PFSK-1 (cell line): ENCODE measurements at regions not wholly inside any gene's neighbourhood (a gene's known extent, or its start where the extent isn't known, plus 50 kb on each side); places are given as distances from the start of the nearest gene placed in this dataset.

ENCODE experiments used
- FOXP2 ChIP-seq: optimal IDR thresholded peaks from 2 replicates; pipeline ENCODE3; 2011; ENCODE audit warnings: borderline replicate concordance, control low read depth, inconsistent platforms; ENCODE audit not compliant: insufficient read depth; ENCODE audit errors: extremely low read length, extremely low read depth
- POLR2AphosphoS5 ChIP-seq: IDR thresholded peaks from 2 replicates; pipeline ENCODE4 v1.6.1; 2012; ENCODE audit warnings: low read depth, mild to moderate bottlenecking, control low read depth, low read length, moderate library complexity
- REST ChIP-seq, 2 experiments: IDR thresholded peaks; 2 replicates each; pipeline versions ENCODE4 v1.6.1 to v1.8.0; 2011 to 2012; ENCODE audit warnings: low read depth in 2 of 2, low read length in 2 of 2, control low read depth in 1 of 2, inconsistent platforms in 1 of 2, mild to moderate bottlenecking in 1 of 2, moderate library complexity in 1 of 2; ENCODE audit not compliant: insufficient read depth in 1 of 2
- SIN3A ChIP-seq: IDR thresholded peaks from 2 replicates; pipeline ENCODE4 v1.6.1; 2012; ENCODE audit warnings: mild to moderate bottlenecking, low read length, moderate library complexity, borderline replicate concordance; ENCODE audit not compliant: insufficient read depth
- TAF1 ChIP-seq: IDR thresholded peaks from 2 replicates; pipeline ENCODE4 v1.6.1; 2012; ENCODE audit warnings: low read length, control low read depth, borderline replicate concordance; ENCODE audit not compliant: insufficient read depth

GRCh38 chr2:236674238-236674637 lies 104.6 kb downstream of the ACKR3 start:
- TF ChIP-seq REST (IDR thresholded peaks at IDR 0.05; ENCODE audit: insufficient read depth in 1 of 2, low read depth in 2 of 2, low read length in 2 of 2) (no peak), FOXP2 (no peak), TAF1 (no peak), SIN3A (no peak), POLR2AphosphoS5 (no peak)

GRCh38 chr2:236674646-236675045 lies 105.0 kb downstream of the ACKR3 start:
- TF ChIP-seq POLR2AphosphoS5 (no peak), SIN3A (no peak), FOXP2 (no peak), TAF1 (no peak), REST (IDR thresholded peaks at IDR 0.05; ENCODE audit: insufficient read depth in 1 of 2, low read depth in 2 of 2, low read length in 2 of 2) (no peak)

GRCh38 chr2:236675051-236675450 lies 105.4 kb downstream of the ACKR3 start:
- TF ChIP-seq SIN3A = no peak
- TF ChIP-seq FOXP2 = no peak
- no peak for TF ChIP-seq REST (IDR thresholded peaks at IDR 0.05; ENCODE audit: insufficient read depth in 1 of 2, low read depth in 2 of 2, low read length in 2 of 2)
- no peak for TF ChIP-seq TAF1
- no peak for TF ChIP-seq POLR2AphosphoS5

- no peak for TF ChIP-seq SIN3A
- TF ChIP-seq POLR2AphosphoS5 = no peak
- TF ChIP-seq TAF1 = no peak
- no peak for TF ChIP-seq REST (IDR thresholded peaks at IDR 0.05; ENCODE audit: insufficient read depth in 1 of 2, low read depth in 2 of 2, low read length in 2 of 2)
These were observed 105.9 kb downstream of the ACKR3 start for GRCh38 chr2:236675526-236675925.

- TF ChIP-seq FOXP2 (no peak), POLR2AphosphoS5 (no peak), SIN3A (no peak)
These were observed 106.7 kb downstream of the ACKR3 start for GRCh38 chr2:236676136-236676873.
